ENCODE measurements at regions not wholly inside any gene's neighbourhood (a gene's known extent, or its start where the extent isn't known, plus 50 kb on each side); places are given as distances from the start of the nearest gene placed in this dataset.

GRCh38 chr4:115219862-115220261, 106.4 kb upstream of the NDST4 start:
- TF ChIP-seq POLR2A (IDR thresholded peaks at IDR 0.05): no peak
- TF ChIP-seq CTCF (IDR thresholded peaks at IDR 0.05): no peak
- TF ChIP-seq POLR2AphosphoS5 (IDR thresholded peaks at IDR 0.05): no peak
